Kidney epithelial cell (primary cell): ENCODE measurements at regions not wholly inside any gene's neighbourhood (a gene's known extent, or its start where the extent isn't known, plus 50 kb on each side); places are given as distances from the start of the nearest gene placed in this dataset.

Experiments
- DNase-seq: peaks from one replicate; pipeline ENCODE4 v3.0.0-alpha.2; 2010; ENCODE audit warnings: low read depth
- H3K27me3 ChIP-seq: 2 replicates; pipeline ENCODE4 v1.6.0; 2011; ENCODE audit warnings: low read length; ENCODE audit not compliant: control insufficient read depth, insufficient read depth
- H3K36me3 ChIP-seq: 2 replicates; pipeline ENCODE4 v1.5.1; 2011; ENCODE audit warnings: low read length; ENCODE audit not compliant: control insufficient read depth, insufficient read depth
- H3K4me3 ChIP-seq: 2 replicates; pipeline ENCODE4 v1.5.1; 2011; ENCODE audit warnings: low read depth, mild to moderate bottlenecking, control low read depth, low read length
- TF ChIP-seq, protein P1 (sequence below): IDR thresholded peaks from 2 replicates; pipeline ENCODE4 v1.5.1; 2011; ENCODE audit warnings: mild to moderate bottlenecking, moderate library complexity, low read length, control low read depth, inconsistent platforms; ENCODE audit not compliant: insufficient read depth, poor library complexity, severe bottlenecking

DNA sequence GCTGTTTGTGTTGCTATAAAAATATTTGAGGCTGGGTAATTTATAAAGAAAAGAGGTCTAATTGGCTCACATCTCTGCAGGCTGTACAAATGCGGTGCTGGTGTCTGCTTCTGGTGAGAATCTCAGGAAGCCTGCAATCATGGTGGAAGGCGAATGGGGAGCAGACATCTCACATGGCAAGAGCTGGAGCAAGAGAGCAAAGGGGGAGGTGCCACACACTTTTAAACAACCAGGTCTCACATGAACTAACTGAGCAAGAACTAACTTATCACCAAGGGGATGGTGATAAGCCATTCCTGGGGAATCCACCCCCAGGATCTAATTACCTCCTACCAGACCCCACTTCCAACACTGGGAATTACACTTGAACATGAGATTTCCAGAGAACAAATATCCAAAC lies 300.7 kb upstream of the MDGA2 start:
- Histone ChIP-seq H3K4me3 (no peak overlapping the region), H3K27me3 (no peaks in the 10 kb centered on the region), H3K36me3 (no peaks in the 10 kb centered on the region)
- no peak for DNase-seq
- TF ChIP-seq, protein P1, sequence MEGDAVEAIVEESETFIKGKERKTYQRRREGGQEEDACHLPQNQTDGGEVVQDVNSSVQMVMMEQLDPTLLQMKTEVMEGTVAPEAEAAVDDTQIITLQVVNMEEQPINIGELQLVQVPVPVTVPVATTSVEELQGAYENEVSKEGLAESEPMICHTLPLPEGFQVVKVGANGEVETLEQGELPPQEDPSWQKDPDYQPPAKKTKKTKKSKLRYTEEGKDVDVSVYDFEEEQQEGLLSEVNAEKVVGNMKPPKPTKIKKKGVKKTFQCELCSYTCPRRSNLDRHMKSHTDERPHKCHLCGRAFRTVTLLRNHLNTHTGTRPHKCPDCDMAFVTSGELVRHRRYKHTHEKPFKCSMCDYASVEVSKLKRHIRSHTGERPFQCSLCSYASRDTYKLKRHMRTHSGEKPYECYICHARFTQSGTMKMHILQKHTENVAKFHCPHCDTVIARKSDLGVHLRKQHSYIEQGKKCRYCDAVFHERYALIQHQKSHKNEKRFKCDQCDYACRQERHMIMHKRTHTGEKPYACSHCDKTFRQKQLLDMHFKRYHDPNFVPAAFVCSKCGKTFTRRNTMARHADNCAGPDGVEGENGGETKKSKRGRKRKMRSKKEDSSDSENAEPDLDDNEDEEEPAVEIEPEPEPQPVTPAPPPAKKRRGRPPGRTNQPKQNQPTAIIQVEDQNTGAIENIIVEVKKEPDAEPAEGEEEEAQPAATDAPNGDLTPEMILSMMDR = no peak

DNA sequence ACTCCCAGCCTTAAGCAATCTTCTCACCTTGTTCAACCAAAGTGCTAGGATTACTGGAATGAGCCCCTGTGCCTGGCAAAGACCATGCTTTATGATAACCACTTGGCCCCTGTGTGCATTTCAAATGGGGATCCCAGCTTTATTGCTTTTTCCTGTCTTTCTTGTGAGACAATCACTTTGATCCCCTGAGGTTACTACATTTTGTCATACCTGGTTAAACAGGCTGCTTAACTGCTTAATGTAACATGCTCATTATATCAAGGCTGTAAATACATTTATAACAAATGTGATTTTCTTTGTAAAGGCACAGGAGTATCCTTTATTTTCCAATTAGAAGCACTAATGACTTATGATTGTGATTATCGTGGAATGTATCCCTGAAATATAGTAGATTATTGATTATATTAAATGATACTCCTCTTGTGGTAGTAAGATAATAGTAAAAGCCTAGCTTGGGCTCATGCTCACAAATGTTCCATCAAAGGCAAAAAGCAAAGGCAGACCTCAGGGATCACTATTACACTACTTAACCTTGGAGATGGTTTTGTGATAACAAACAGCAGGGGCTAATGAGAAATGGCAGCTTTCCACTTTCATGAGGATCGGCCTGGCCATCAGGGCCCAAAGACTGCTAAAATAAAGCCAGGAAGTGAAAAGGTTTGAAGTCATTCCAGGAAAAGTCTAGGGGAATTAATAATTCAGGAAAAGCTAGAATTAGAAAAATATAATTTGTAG lies 290.8 kb upstream of the MDGA2 start:
- DNase-seq = no peak
- Histone ChIP-seq H3K36me3 (no peaks in the 10 kb centered on the region), H3K4me3 (no peak overlapping the region), H3K27me3 (no peaks in the 10 kb centered on the region)
- TF ChIP-seq, protein P1 = no peak

DNA sequence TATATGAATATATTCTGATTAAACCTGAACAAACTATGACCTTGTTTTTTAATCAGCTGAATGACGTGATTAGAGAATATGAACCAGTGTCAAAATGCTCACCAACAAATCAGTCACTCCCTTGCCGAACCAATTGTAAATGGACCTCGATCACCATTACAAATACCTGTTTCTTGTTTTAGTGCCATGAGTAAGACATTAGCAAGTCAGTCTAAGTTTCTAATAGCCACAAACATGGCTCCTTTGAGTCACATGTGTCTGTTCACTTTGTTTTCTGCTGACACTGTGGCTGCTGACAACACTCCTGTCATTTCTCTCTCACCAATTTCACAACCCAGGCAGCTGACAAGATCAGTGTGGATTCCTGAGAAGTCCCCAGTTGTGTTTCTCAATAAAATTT lies 286.2 kb upstream of the MDGA2 start:
- DNase-seq = peak; percentile 5
- TF ChIP-seq, protein P1 = no peak
- Histone ChIP-seq H3K4me3 (no peak overlapping the region), H3K36me3 (no peaks in the 10 kb centered on the region), H3K27me3 (no peaks in the 10 kb centered on the region)

DNA sequence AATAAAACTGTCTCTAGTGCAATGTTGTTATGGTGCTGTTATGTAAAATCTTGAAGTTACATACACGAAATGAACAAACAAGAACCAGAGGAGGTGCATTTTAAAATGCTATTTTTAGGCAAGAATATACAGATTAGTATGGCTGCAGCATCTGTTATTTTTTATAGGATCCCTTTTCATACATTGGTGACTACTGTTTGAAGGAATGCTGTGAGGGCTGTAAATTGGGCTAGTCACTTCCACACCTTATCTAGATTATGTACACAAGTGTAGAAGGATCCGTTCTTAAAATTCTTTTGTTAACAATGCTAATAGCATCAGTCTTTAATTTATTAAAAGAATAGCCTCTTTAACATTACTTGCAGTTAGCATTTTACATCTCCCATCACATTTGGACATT lies 284.3 kb upstream of the MDGA2 start:
- Histone ChIP-seq H3K27me3 (no peaks in the 10 kb centered on the region), H3K4me3 (no peak overlapping the region), H3K36me3 (no peaks in the 10 kb centered on the region)
- TF ChIP-seq, protein P1 = no peak
- DNase-seq = no peak

DNA sequence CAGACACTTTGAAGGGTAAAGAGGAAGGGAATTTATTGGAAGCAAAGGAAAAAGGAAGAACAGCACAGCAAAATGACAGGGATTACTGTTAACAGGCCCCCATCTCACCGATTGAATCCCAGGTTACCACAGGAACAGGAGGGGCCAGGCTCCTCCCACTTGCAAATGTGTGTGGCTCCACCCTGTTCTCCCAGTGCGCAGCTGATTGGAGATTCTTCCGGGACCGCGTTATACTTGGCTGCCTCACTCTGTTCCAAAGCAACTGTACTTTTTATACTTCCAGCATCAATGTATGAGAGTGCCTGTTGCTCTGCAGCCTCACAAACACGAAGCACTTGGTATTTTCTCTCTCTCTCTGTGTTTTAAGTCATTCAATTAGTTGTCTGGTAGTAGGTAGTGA lies 273.6 kb upstream of the MDGA2 start:
- TF ChIP-seq, protein P1 = no peak

DNA sequence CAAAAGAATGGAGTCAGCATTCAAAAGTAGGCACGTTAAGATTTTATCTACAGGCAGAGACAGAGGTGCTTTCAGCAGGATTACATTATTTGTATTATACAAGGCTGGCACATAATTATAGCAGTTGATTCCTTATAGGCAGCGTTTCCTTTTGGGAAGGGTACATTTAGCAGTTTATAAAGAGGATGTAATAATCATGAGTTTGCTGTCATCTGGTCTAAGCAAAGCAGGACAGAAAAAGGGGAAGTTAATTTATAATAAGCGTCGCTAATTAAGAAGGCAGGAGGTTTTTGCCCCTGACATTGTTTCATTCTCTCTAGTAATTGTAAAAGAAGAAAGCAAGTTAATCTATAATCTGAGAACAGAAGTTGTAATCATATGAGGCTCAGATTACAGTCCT lies 259.9 kb upstream of the MDGA2 start:
- no peak for DNase-seq
- TF ChIP-seq, protein P1 = no peak
- Histone ChIP-seq H3K36me3 (no peaks in the 10 kb centered on the region), H3K27me3 (no peaks in the 10 kb centered on the region), H3K4me3 (no peak overlapping the region)

More for the DNA sequence above, 273.6 kb upstream of the MDGA2 start:
- H3K27me3 ChIP-seq = no peaks in the 10 kb centered on the region
- no peaks in the 10 kb centered on the region for H3K36me3 ChIP-seq
- no peak overlapping the region for H3K4me3 ChIP-seq
- no peak for DNase-seq
